MM.1S (cell line): ENCODE measurements at regions not wholly inside any gene's neighbourhood (a gene's known extent, or its start where the extent isn't known, plus 50 kb on each side); places are given as distances from the start of the nearest gene placed in this dataset.

Source experiments
- CTCF ChIP-seq: fragments of 300-600 bp; sonication (generic); IDR thresholded peaks from 2 replicates; pipeline ENCODE4 v1.5.1; 2016; ENCODE audit warnings: antibody characterized with exemption, low read length, mixed read lengths
- EZH2 ChIP-seq: fragments of 300-600 bp; sonication (generic); optimal IDR thresholded peaks from 2 replicates; pipeline ENCODE3; 2017; ENCODE audit warnings: low read depth, mild to moderate bottlenecking, antibody characterized with exemption, low read length, mixed read lengths
- EZH2phosphoT487 ChIP-seq: fragments of 300-600 bp; sonication (generic); IDR thresholded peaks from 2 replicates; pipeline ENCODE4 v1.6.1; 2018; ENCODE audit warnings: antibody characterized with exemption, low read length

- TF ChIP-seq CTCF (no peak), EZH2phosphoT487 (no peak), EZH2 (no peak)
These were observed 146.5 kb downstream of the KIF26A start for GRCh38 chr14:104284636-104285507.
